ENCODE measurements at regions not wholly inside any gene's neighbourhood (a gene's known extent, or its start where the extent isn't known, plus 50 kb on each side); places are given as distances from the start of the nearest gene placed in this dataset.

- no peak for DNase-seq (ENCODE audit: low spot score)
Measured at GRCh38 chr1:96964761-96965160, 243.2 kb downstream of the PTBP2 start.

GRCh38 chr1:96966536-96967138 is 245.1 kb downstream of the PTBP2 start:
- DNase-seq (ENCODE audit: low spot score): peak; percentile 74

GRCh38 chr1:96967311-96967710 is 245.7 kb downstream of the PTBP2 start:
- DNase-seq (ENCODE audit: low spot score): no peak

- no peak for DNase-seq (ENCODE audit: low spot score)
Measured at GRCh38 chr1:96968541-96968940, 247.0 kb downstream of the PTBP2 start.

GRCh38 chr1:96968983-96969382 is 247.4 kb downstream of the PTBP2 start:
- no peak for DNase-seq (ENCODE audit: low spot score)

- DNase-seq (ENCODE audit: low spot score): no peak
Measured at GRCh38 chr1:96969656-96970163, 248.1 kb downstream of the PTBP2 start.

GRCh38 chr1:96971439-96971838 is 249.9 kb downstream of the PTBP2 start:
- DNase-seq (ENCODE audit: low spot score): no peak

- no peak for DNase-seq (ENCODE audit: low spot score)
Measured at GRCh38 chr1:96971849-96972602, 250.4 kb downstream of the PTBP2 start.

- DNase-seq (ENCODE audit: low spot score): no peak
Measured at GRCh38 chr1:96973605-96974004, 252.0 kb downstream of the PTBP2 start.

GRCh38 chr1:96978444-96978843 is 256.9 kb downstream of the PTBP2 start:
- no peak for DNase-seq (ENCODE audit: low spot score)

- no peak for DNase-seq (ENCODE audit: low spot score)
Measured at GRCh38 chr1:96978901-96979300, 257.3 kb downstream of the PTBP2 start.

- no peak for DNase-seq (ENCODE audit: low spot score)
Measured at GRCh38 chr1:96979304-96980268, 258.0 kb downstream of the PTBP2 start.

GRCh38 chr1:96980448-96980847 is 258.9 kb downstream of the PTBP2 start:
- DNase-seq (ENCODE audit: low spot score): no peak

- DNase-seq (ENCODE audit: low spot score): no peak
Measured at GRCh38 chr1:96981181-96981580, 259.6 kb downstream of the PTBP2 start.

- DNase-seq (ENCODE audit: low spot score): no peak
Measured at GRCh38 chr1:96982118-96982517, 260.5 kb downstream of the PTBP2 start.

- no peak for DNase-seq (ENCODE audit: low spot score)
Measured at GRCh38 chr1:96983866-96984265, 262.3 kb downstream of the PTBP2 start.

- no peak for DNase-seq (ENCODE audit: low spot score)
Measured at GRCh38 chr1:96987186-96987703, 265.7 kb downstream of the PTBP2 start.

- no peak for DNase-seq (ENCODE audit: low spot score)
Measured at GRCh38 chr1:96989302-96989701, 267.7 kb downstream of the PTBP2 start.

GRCh38 chr1:96990136-96990535 is 268.6 kb downstream of the PTBP2 start:
- DNase-seq (ENCODE audit: low spot score): no peak

- DNase-seq (ENCODE audit: low spot score): no peak
Measured at GRCh38 chr1:96991261-96991660, 269.7 kb downstream of the PTBP2 start.

- no peak for DNase-seq (ENCODE audit: low spot score)
Measured at GRCh38 chr1:96992871-96993270, 271.3 kb downstream of the PTBP2 start.

GRCh38 chr1:96995351-96995750 is 273.8 kb downstream of the PTBP2 start:
- no peak for DNase-seq (ENCODE audit: low spot score)

All from LoVo (cell line).